ENCODE measurements at regions not wholly inside any gene's neighbourhood (a gene's known extent, or its start where the extent isn't known, plus 50 kb on each side); places are given as distances from the start of the nearest gene placed in this dataset.

- Histone ChIP-seq H2AK5ac (ENCODE audit: low read depth, low read length) (no peak overlapping the region), H3K9ac (ENCODE audit: low read depth, low read length) (no peak overlapping the region), H2AFZ (replicated peaks; ENCODE audit: low read length, poor library complexity) (no peak overlapping the region), H3K56ac (ENCODE audit: extremely low read depth, insufficient read depth, low read length) (no peak overlapping the region), H2BK20ac (ENCODE audit: low read depth, low read length) (no peak overlapping the region), H3K4me3 (ENCODE audit: insufficient read depth, low read depth, low read length) (no peak overlapping the region), H3K4me2 (ENCODE audit: low read depth, low read length) (no peak overlapping the region), H3K79me1 (ENCODE audit: low read depth in 1 of 2, low read length in 2 of 2) (no peaks in the 10 kb centered on the region), H4K91ac (ENCODE audit: insufficient read depth, low read depth, low read length) (no peak overlapping the region), H3K4ac (ENCODE audit: low read depth, low read length) (no peak overlapping the region), H3K4me1 (ENCODE audit: control insufficient read depth, insufficient read depth, low read length) (no peaks in the 10 kb centered on the region), H2AK9ac (replicated peaks; ENCODE audit: low read depth, low read length, poor library complexity) (no peak overlapping the region), H3K18ac (ENCODE audit: low read depth, low read length) (no peak overlapping the region), H2BK15ac (ENCODE audit: low read depth, low read length) (no peak overlapping the region), H4K5ac (ENCODE audit: low read depth, low read length) (no peak overlapping the region), H2BK5ac (ENCODE audit: low read depth, low read length, poor library complexity, severe bottlenecking) (no peak overlapping the region), H4K8ac (ENCODE audit: low read depth in 2 of 2, low read length in 2 of 2) (no peak overlapping the region), H3K27me3 (ENCODE audit: control insufficient read depth, insufficient read depth, low read length) (no peaks in the 10 kb centered on the region), H3K23ac (ENCODE audit: low read depth, low read length) (no peak overlapping the region), H3K14ac (replicated peaks; ENCODE audit: low read depth, low read length) (no peak overlapping the region), H3K27ac (ENCODE audit: insufficient read depth, low read length) (no peak overlapping the region), H2BK120ac (ENCODE audit: low read depth, low read length) (no peak overlapping the region), H3K9me3 (ENCODE audit: control insufficient read depth, insufficient read depth, low read length) (peaks cover 6% of the 10 kb centered on the region), H3K9me1 (ENCODE audit: insufficient read depth, low read length) (no peaks in the 10 kb centered on the region), H3K36me3 (ENCODE audit: control insufficient read depth, insufficient read depth, low read length) (no peaks in the 10 kb centered on the region), H4K20me1 (ENCODE audit: insufficient read depth, low read length) (no peaks in the 10 kb centered on the region)
- ATAC-seq (ENCODE audit: low read depth) (no peak), DNase-seq (no peak)
- TF ChIP-seq MAFK (IDR thresholded peaks at IDR 0.05; ENCODE audit: low read depth, low read length) = no peak
- no peak for TF ChIP-seq CTCF (conservative IDR thresholded peaks at IDR 0.05; ENCODE audit: low read depth, low read length)
- no peak for TF ChIP-seq SMC3 (IDR thresholded peaks at IDR 0.05; ENCODE audit: low read depth, low read length)
- POLR2A ChIA-PET (ENCODE audit: unreplicated experiment) = no interaction called here
- dilution Hi-C loops (cut with HindIII; ENCODE audit: low sequenced_read_pairs, unreplicated experiment) (no loop called here), intact Hi-C loops (cut with micrococcal nuclease) (no loop called here), in situ Hi-C loops (cut with MboI; ENCODE audit: low sequenced_read_pairs) (no loop called here)
- BruUV-seq (replicated peaks) = no TSS peak
- WGBS, 2 experiments (ENCODE audit: extremely low coverage in 2 of 2, insufficient read length in 1 of 2) = 100% methylated on average over 1 of the region's 1 CpG; no CpG with 5 or more reads in 1 of the 2 experiments
- CTCF ChIA-PET = no interaction called here
These were observed 639.1 kb downstream of the JRKL start for GRCh38 chr11:97028836-97029406.

Measured in IMR-90 (cell line).